GM12865 (cell line): ENCODE measurements at regions not wholly inside any gene's neighbourhood (a gene's known extent, or its start where the extent isn't known, plus 50 kb on each side); places are given as distances from the start of the nearest gene placed in this dataset.
A peak's percentile ranks its signal among the peaks of the same experiment; 100 is the strongest.

Source experiments
- DNase-seq: peaks from one replicate; pipeline ENCODE4 v3.0.0; 2010; ENCODE audit warnings: low read depth
- H3K4me3 ChIP-seq: 2 replicates; pipeline ENCODE4 v1.5.1; 2011; ENCODE audit warnings: mild to moderate bottlenecking, low read depth, low read length, control low read depth
- CTCF ChIP-seq: IDR thresholded peaks from 2 replicates; pipeline ENCODE4 v1.5.1; 2011; ENCODE audit warnings: low read length, control low read depth, low read depth, inconsistent platforms; ENCODE audit not compliant: insufficient read depth; ENCODE audit errors: missing control alignments

GRCh38 chr10:62471711-62472110 is 97.5 kb downstream of the ZNF365 start:
- no peak for DNase-seq
- TF ChIP-seq CTCF = no peak
- no peak overlapping the region for H3K4me3 ChIP-seq

- DNase-seq = peak; percentile 10
- TF ChIP-seq CTCF = no peak
- no peak overlapping the region for H3K4me3 ChIP-seq
These were observed 99.1 kb downstream of the ZNF365 start for GRCh38 chr10:62473241-62473640.

GRCh38 chr10:62475551-62475950 is 101.4 kb downstream of the ZNF365 start:
- TF ChIP-seq CTCF = no peak
- H3K4me3 ChIP-seq = no peak overlapping the region
- no peak for DNase-seq

- no peak overlapping the region for H3K4me3 ChIP-seq
- no peak for TF ChIP-seq CTCF
- DNase-seq = no peak
These were observed 105.4 kb downstream of the ZNF365 start for GRCh38 chr10:62479523-62479922.

GRCh38 chr10:62480196-62480595 is 106.0 kb downstream of the ZNF365 start:
- no peak overlapping the region for H3K4me3 ChIP-seq
- no peak for TF ChIP-seq CTCF
- DNase-seq = no peak

- TF ChIP-seq CTCF = no peak
- DNase-seq = no peak
These were observed 108.4 kb downstream of the ZNF365 start for GRCh38 chr10:62482581-62482980.

GRCh38 chr10:62491597-62491996 is 117.4 kb downstream of the ZNF365 start:
- DNase-seq = no peak
- H3K4me3 ChIP-seq = no peak overlapping the region
- TF ChIP-seq CTCF = no peak

More at GRCh38 chr10:62482581-62482980, 108.4 kb downstream of the ZNF365 start:
- H3K4me3 ChIP-seq = no peak overlapping the region
